Suprapubic skin (tissue), 4 donors: ENCODE measurements at regions not wholly inside any gene's neighbourhood (a gene's known extent, or its start where the extent isn't known, plus 50 kb on each side); places are given as distances from the start of the nearest gene placed in this dataset.

ENCODE experiments used
- DNase-seq, 2 donors: peaks; one replicate each; pipeline ENCODE4 v3.0.0-alpha.2; 2019; ENCODE audit warnings: low spot score in 2 of 2
- H3K27ac ChIP-seq: fragments of 200-600 bp; sonication (generic); one replicate; pipeline ENCODE4 v1.5.1; 2019
- H3K27me3 ChIP-seq: fragments of 200-600 bp; sonication (generic); one replicate; pipeline ENCODE4 v1.5.1; 2019
- H3K36me3 ChIP-seq: fragments of 200-600 bp; sonication (generic); one replicate; pipeline ENCODE4 v1.5.1; 2019
- H3K4me1 ChIP-seq: fragments of 200-600 bp; sonication (generic); one replicate; pipeline ENCODE4 v1.5.1; 2019
- H3K4me3 ChIP-seq: fragments of 200-600 bp; sonication (generic); one replicate; pipeline ENCODE4 v1.5.1; 2019; ENCODE audit warnings: mild to moderate bottlenecking
- H3K9me3 ChIP-seq: fragments of 200-600 bp; sonication (generic); one replicate; pipeline ENCODE4 v1.5.1; 2019
- CTCF ChIP-seq, 2 donors: fragments of 200-600 bp in 1 of 2; fragments of 450-650 bp in 1 of 2; sonication (generic) in 1 of 2; IDR thresholded peaks; one replicate each; pipeline ENCODE4 v1.5.1; 2016 to 2019; ENCODE audit warnings: antibody characterized with exemption in 2 of 2, mild to moderate bottlenecking in 1 of 2, moderate library complexity in 1 of 2
- EP300 ChIP-seq: sonication (generic); formaldehyde crosslinking; IDR thresholded peaks from one replicate; pipeline ENCODE4 v1.6.1; 2017; ENCODE audit warnings: antibody characterized with exemption
- POLR2A ChIP-seq, 2 donors: fragments of 450-650 bp; IDR thresholded peaks; one replicate each; pipeline ENCODE4 v1.6.1; 2017; ENCODE audit warnings: antibody characterized with exemption in 2 of 2, mild to moderate bottlenecking in 2 of 2, moderate library complexity in 2 of 2
- POLR2AphosphoS5 ChIP-seq, 3 donors: sonication (generic); formaldehyde crosslinking; IDR thresholded peaks; one replicate each; pipeline ENCODE4 v1.6.1; 2017; ENCODE audit warnings: antibody characterized with exemption in 3 of 3
- WGBS: methylation state at CpG from one replicate; pipeline ENCODE4 v1.1.5; 2018; 5-methylcytosine and 5-hydroxymethylcytosine counted together

- 95% methylated on average over 11 of the region's 11 CpGs for WGBS
- H3K4me3 ChIP-seq = no peak overlapping the region
- H3K36me3 ChIP-seq = no peaks in the 10 kb centered on the region
- H3K27me3 ChIP-seq = no peaks in the 10 kb centered on the region
- TF ChIP-seq POLR2AphosphoS5 (IDR thresholded peaks at IDR 0.05) = no peak
- no peak for TF ChIP-seq CTCF (IDR thresholded peaks at IDR 0.05)
- no peak for TF ChIP-seq EP300
- TF ChIP-seq POLR2A (IDR thresholded peaks at IDR 0.05) = no peak
- no peak for DNase-seq
- H3K4me1 ChIP-seq = no peaks in the 10 kb centered on the region
- no peak overlapping the region for H3K27ac ChIP-seq
- H3K9me3 ChIP-seq = no peaks in the 10 kb centered on the region
Measured at GRCh38 chr3:144060881-144061280, 89.3 kb downstream of the DIPK2A start.

DNA sequence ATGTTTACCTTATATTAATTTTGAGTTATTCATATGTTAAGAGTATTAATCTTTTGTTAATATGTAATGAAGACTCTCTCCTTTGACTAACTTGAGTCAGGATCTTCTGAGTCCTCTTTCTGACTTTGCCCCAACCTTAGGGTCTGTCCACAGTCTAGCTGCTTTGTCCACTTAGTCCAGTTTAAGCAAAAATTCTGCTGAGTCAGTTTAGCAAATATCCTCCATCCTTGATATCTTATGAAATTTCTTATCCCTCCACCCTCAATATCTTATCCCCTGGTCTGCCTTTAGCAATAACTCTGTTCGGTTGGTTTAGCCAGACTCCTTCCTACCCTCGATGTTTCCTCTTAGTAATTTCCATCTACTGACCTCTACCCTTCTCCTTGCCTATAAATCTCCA is 91.7 kb downstream of the DIPK2A start:
- TF ChIP-seq EP300 (no peak), POLR2A (IDR thresholded peaks at IDR 0.05) (no peak), POLR2AphosphoS5 (IDR thresholded peaks at IDR 0.05) (no peak), CTCF (IDR thresholded peaks at IDR 0.05) (no peak)
- Histone ChIP-seq H3K4me1 (no peaks in the 10 kb centered on the region), H3K27me3 (no peaks in the 10 kb centered on the region), H3K9me3 (no peaks in the 10 kb centered on the region), H3K27ac (no peak overlapping the region), H3K4me3 (no peak overlapping the region), H3K36me3 (no peaks in the 10 kb centered on the region)
- 63% methylated on average over 2 of the region's 2 CpGs for WGBS
- DNase-seq = no peak

- DNase-seq = no peak
- Histone ChIP-seq H3K4me1 (no peaks in the 10 kb centered on the region), H3K4me3 (no peak overlapping the region), H3K36me3 (no peaks in the 10 kb centered on the region), H3K27ac (no peak overlapping the region), H3K27me3 (no peaks in the 10 kb centered on the region), H3K9me3 (peaks cover 3% of the 10 kb centered on the region)
- WGBS = 71% methylated on average over 3 of the region's 3 CpGs
- no peak for TF ChIP-seq EP300
- no peak for TF ChIP-seq CTCF (IDR thresholded peaks at IDR 0.05)
- TF ChIP-seq POLR2AphosphoS5 (IDR thresholded peaks at IDR 0.05) = no peak
- no peak for TF ChIP-seq POLR2A (IDR thresholded peaks at IDR 0.05)
Measured at GRCh38 chr3:144067059-144067458, 95.4 kb downstream of the DIPK2A start.

GRCh38 chr3:144073698-144074097 is 102.1 kb downstream of the DIPK2A start:
- TF ChIP-seq POLR2AphosphoS5 (IDR thresholded peaks at IDR 0.05) (no peak), CTCF (IDR thresholded peaks at IDR 0.05) (no peak), POLR2A (IDR thresholded peaks at IDR 0.05) (no peak), EP300 (no peak)
- H3K36me3 ChIP-seq = no peaks in the 10 kb centered on the region
- DNase-seq = no peak
- H3K27me3 ChIP-seq = no peaks in the 10 kb centered on the region
- H3K27ac ChIP-seq = no peak overlapping the region
- 54% methylated on average over 1 of the region's 1 CpG for WGBS
- no peak overlapping the region for H3K4me3 ChIP-seq
- H3K9me3 ChIP-seq = peaks cover 3% of the 10 kb centered on the region
- H3K4me1 ChIP-seq = peaks cover 9% of the 10 kb centered on the region

DNA sequence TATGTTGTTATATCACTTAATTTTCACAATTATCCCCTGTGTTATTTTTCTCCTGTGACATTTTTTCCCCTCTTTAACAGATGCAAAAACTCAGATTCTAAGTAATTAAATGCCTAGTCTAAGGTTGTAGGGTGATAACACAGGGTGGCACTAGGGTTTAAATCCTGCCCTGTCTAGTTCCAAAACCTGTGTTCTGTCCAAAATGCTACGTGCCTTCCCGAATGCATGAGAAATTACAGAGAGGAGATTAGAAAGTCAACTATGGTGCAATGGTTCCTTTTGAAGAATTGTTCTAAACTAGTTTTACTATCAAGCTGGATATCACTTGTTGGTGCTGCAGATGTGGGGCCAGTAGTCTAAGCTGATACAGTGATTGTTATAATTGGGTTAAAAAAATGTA is 108.0 kb downstream of the DIPK2A start:
- Histone ChIP-seq H3K4me3 (no peak overlapping the region), H3K27ac (no peak overlapping the region)
- 61% methylated on average over 2 of the region's 2 CpGs for WGBS

More for the DNA sequence above, 108.0 kb downstream of the DIPK2A start:
- TF ChIP-seq CTCF (IDR thresholded peaks at IDR 0.05) (no peak), EP300 (no peak), POLR2AphosphoS5 (IDR thresholded peaks at IDR 0.05) (no peak), POLR2A (IDR thresholded peaks at IDR 0.05) (no peak)
- Histone ChIP-seq H3K27me3 (no peaks in the 10 kb centered on the region), H3K4me1 (no peaks in the 10 kb centered on the region), H3K9me3 (no peaks in the 10 kb centered on the region), H3K36me3 (no peaks in the 10 kb centered on the region)
- no peak for DNase-seq
